Smooth muscle cell (in vitro differentiated cells): ENCODE measurements at regions not wholly inside any gene's neighbourhood (a gene's known extent, or its start where the extent isn't known, plus 50 kb on each side); places are given as distances from the start of the nearest gene placed in this dataset.
A peak's percentile ranks its signal among the peaks of the same experiment; 100 is the strongest.
"Not testable (repeated sequence)": the region's sequence is repeated elsewhere in the genome, so short reads cannot be mapped to it uniquely, and the experiment has no call there.

Source experiments
- DNase-seq: peaks from one replicate; lab custom pipeline; 2025; ENCODE audit not compliant: unreplicated experiment; lab: John Stamatoyannopoulos, UW
- H2AFZ ChIP-seq: fragments of 200-600 bp; sonication (generic); 2 replicates; pipeline ENCODE4 v1.6.0; 2016; ENCODE audit warnings: antibody characterized with exemption, low read depth, mild to moderate bottlenecking
- H3F3A ChIP-seq: fragments of 200-600 bp; sonication (generic); 2 replicates; pipeline ENCODE4 v1.6.0; 2017; ENCODE audit warnings: antibody characterized with exemption, low read depth
- H3K27ac ChIP-seq: fragments of 200-600 bp; sonication (generic); 2 replicates; pipeline ENCODE4 v1.5.1; 2016; ENCODE audit warnings: low read depth, mild to moderate bottlenecking
- H3K27me3 ChIP-seq: fragments of 200-600 bp; sonication (generic); 2 replicates; pipeline ENCODE4 v1.6.1; 2016; ENCODE audit warnings: low read depth, mild to moderate bottlenecking
- H3K36me3 ChIP-seq: fragments of 200-600 bp; sonication (generic); 2 replicates; pipeline ENCODE4 v1.5.1; 2016; ENCODE audit warnings: low read depth
- H3K4me1 ChIP-seq: fragments of 200-600 bp; sonication (generic); 2 replicates; pipeline ENCODE4 v1.5.1; 2016; ENCODE audit warnings: low read depth
- H3K4me2 ChIP-seq: fragments of 200-600 bp; sonication (generic); 2 replicates; pipeline ENCODE4 v1.6.0; 2016; ENCODE audit warnings: mild to moderate bottlenecking
- H3K4me3 ChIP-seq: fragments of 200-600 bp; sonication (generic); 2 replicates; pipeline ENCODE4 v1.5.1; 2016; ENCODE audit warnings: mild to moderate bottlenecking
- H3K79me2 ChIP-seq: fragments of 200-600 bp; sonication (generic); 2 replicates; pipeline ENCODE4 v1.6.0; 2016; ENCODE audit warnings: low read depth, mild to moderate bottlenecking
- H3K9ac ChIP-seq: fragments of 200-600 bp; sonication (generic); 2 replicates; pipeline ENCODE4 v1.6.0; 2016; ENCODE audit warnings: low read depth
- H3K9me3 ChIP-seq: fragments of 200-600 bp; sonication (generic); replicated peaks from 2 replicates; pipeline ENCODE4 v1.5.1; 2016; ENCODE audit warnings: low read depth
- H4K20me1 ChIP-seq: fragments of 200-600 bp; sonication (generic); 2 replicates; pipeline ENCODE4 v1.6.0; 2016; ENCODE audit warnings: low read depth
- WGBS: methylation state at CpG from one replicate; pipeline ENCODE4 v1.1.7; 2016; ENCODE audit warnings: low lambda C conversion rate; 5-methylcytosine and 5-hydroxymethylcytosine counted together
- TF ChIP-seq, protein P1 (sequence below): fragments of 200-600 bp; sonication (generic); IDR thresholded peaks from 2 replicates; pipeline ENCODE4 v1.5.1; 2017; ENCODE audit warnings: borderline replicate concordance, mild to moderate bottlenecking, antibody characterized with exemption; ENCODE audit not compliant: insufficient read depth, poor library complexity, severe bottlenecking

- H3K4me3 ChIP-seq = no peak overlapping the region
- peak overlapping the region; percentile 66 for H3K4me2 ChIP-seq
- TF ChIP-seq, protein P1, sequence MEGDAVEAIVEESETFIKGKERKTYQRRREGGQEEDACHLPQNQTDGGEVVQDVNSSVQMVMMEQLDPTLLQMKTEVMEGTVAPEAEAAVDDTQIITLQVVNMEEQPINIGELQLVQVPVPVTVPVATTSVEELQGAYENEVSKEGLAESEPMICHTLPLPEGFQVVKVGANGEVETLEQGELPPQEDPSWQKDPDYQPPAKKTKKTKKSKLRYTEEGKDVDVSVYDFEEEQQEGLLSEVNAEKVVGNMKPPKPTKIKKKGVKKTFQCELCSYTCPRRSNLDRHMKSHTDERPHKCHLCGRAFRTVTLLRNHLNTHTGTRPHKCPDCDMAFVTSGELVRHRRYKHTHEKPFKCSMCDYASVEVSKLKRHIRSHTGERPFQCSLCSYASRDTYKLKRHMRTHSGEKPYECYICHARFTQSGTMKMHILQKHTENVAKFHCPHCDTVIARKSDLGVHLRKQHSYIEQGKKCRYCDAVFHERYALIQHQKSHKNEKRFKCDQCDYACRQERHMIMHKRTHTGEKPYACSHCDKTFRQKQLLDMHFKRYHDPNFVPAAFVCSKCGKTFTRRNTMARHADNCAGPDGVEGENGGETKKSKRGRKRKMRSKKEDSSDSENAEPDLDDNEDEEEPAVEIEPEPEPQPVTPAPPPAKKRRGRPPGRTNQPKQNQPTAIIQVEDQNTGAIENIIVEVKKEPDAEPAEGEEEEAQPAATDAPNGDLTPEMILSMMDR = no peak
- H3F3A ChIP-seq = no peaks in the 10 kb centered on the region
- no peaks in the 10 kb centered on the region for H4K20me1 ChIP-seq
- H3K4me1 ChIP-seq = peaks cover 17% of the 10 kb centered on the region
- H3K9ac ChIP-seq = peak overlapping the region; percentile 20
- DNase-seq = no peak
- H3K27me3 ChIP-seq = no peaks in the 10 kb centered on the region
- H3K36me3 ChIP-seq = no peaks in the 10 kb centered on the region
- no peaks in the 10 kb centered on the region for H3K9me3 ChIP-seq
- WGBS = 62% methylated on average over 7 of the region's 7 CpGs
- H3K79me2 ChIP-seq = no peaks in the 10 kb centered on the region
- H2AFZ ChIP-seq = peak overlapping the region; percentile 31
- H3K27ac ChIP-seq = peak overlapping the region; percentile 72
Observed at GRCh38 chr10:114715171-114715670, 57.1 kb upstream of the ABLIM1 start.

DNA sequence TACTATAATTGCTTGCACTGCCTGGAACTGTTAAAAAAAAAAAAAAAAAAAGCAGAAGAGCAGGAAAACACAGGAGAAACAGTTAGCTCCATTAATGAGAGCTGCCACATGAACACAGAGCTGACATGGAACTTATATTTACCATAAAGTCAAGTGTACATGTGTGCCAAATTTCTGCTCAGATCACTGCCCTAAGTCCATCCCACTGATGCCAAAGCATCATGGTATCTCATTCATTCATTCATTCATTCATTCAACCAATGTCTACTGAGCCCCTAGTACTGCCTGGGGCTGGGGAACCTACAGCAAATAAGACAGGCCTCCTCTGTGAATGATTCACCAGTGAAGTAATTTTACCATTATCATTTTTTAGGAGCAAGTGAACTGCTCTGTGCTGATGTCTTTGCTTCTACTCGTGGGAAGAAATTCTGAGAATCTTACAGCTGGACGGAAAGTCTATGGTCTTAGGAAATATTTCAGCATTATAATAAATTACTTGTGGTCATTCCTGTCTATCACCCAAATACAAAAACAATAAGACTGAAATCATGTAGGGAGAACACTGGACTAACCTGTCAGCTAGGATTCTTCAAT lies 58.8 kb upstream of the ABLIM1 start:
- H3K9me3 ChIP-seq = no peaks in the 10 kb centered on the region
- H3K36me3 ChIP-seq = no peaks in the 10 kb centered on the region
- H3K79me2 ChIP-seq = no peaks in the 10 kb centered on the region
- no peak overlapping the region for H3K4me2 ChIP-seq
- no peak for DNase-seq
- no peak overlapping the region for H3K27ac ChIP-seq
- no peak overlapping the region for H3K4me3 ChIP-seq
- no peak overlapping the region for H2AFZ ChIP-seq
- TF ChIP-seq, protein P1 = no peak
- H3K4me1 ChIP-seq = peaks cover 17% of the 10 kb centered on the region
- no peaks in the 10 kb centered on the region for H3K27me3 ChIP-seq
- H3F3A ChIP-seq = no peaks in the 10 kb centered on the region
- H3K9ac ChIP-seq = no peak overlapping the region
- H4K20me1 ChIP-seq = no peaks in the 10 kb centered on the region
- 59% methylated on average over 2 of the region's 2 CpGs for WGBS

- H3K27ac ChIP-seq, H3K9me3 ChIP-seq, H4K20me1 ChIP-seq, H3K4me3 ChIP-seq, H3K79me2 ChIP-seq, H3F3A ChIP-seq, H3K27me3 ChIP-seq, H3K9ac ChIP-seq, H3K4me2 ChIP-seq, H2AFZ ChIP-seq, DNase-seq, H3K36me3 ChIP-seq: not testable (repeated sequence)
- peaks cover 17% of the 10 kb centered on the region for H3K4me1 ChIP-seq
Observed at GRCh38 chr10:114717881-114718280, 59.8 kb upstream of the ABLIM1 start.

- H3K27ac ChIP-seq = no peak overlapping the region
- H4K20me1 ChIP-seq = no peaks in the 10 kb centered on the region
- H3K79me2 ChIP-seq = no peaks in the 10 kb centered on the region
- H3K36me3 ChIP-seq = no peaks in the 10 kb centered on the region
- WGBS = 84% methylated on average over 3 of the region's 3 CpGs
- H3K4me1 ChIP-seq = peaks cover 17% of the 10 kb centered on the region
- no peaks in the 10 kb centered on the region for H3F3A ChIP-seq
- no peaks in the 10 kb centered on the region for H3K27me3 ChIP-seq
- H3K9ac ChIP-seq = no peak overlapping the region
- no peaks in the 10 kb centered on the region for H3K9me3 ChIP-seq
- TF ChIP-seq, protein P1 = no peak
- H2AFZ ChIP-seq = no peak overlapping the region
- DNase-seq = no peak
- H3K4me3 ChIP-seq = no peak overlapping the region
- H3K4me2 ChIP-seq = no peak overlapping the region
Observed at GRCh38 chr10:114718374-114718773, 60.3 kb upstream of the ABLIM1 start.
